ENCODE measurements at regions not wholly inside any gene's neighbourhood (a gene's known extent, or its start where the extent isn't known, plus 50 kb on each side); places are given as distances from the start of the nearest gene placed in this dataset.

GRCh38 chrX:45888518-45888917, 656.7 kb downstream of the ZNF674 start:
- TF ChIP-seq, protein P1, sequence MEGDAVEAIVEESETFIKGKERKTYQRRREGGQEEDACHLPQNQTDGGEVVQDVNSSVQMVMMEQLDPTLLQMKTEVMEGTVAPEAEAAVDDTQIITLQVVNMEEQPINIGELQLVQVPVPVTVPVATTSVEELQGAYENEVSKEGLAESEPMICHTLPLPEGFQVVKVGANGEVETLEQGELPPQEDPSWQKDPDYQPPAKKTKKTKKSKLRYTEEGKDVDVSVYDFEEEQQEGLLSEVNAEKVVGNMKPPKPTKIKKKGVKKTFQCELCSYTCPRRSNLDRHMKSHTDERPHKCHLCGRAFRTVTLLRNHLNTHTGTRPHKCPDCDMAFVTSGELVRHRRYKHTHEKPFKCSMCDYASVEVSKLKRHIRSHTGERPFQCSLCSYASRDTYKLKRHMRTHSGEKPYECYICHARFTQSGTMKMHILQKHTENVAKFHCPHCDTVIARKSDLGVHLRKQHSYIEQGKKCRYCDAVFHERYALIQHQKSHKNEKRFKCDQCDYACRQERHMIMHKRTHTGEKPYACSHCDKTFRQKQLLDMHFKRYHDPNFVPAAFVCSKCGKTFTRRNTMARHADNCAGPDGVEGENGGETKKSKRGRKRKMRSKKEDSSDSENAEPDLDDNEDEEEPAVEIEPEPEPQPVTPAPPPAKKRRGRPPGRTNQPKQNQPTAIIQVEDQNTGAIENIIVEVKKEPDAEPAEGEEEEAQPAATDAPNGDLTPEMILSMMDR (IDR thresholded peaks at IDR 0.05): no peak
- no peak for TF ChIP-seq POLR2AphosphoS5 (IDR thresholded peaks at IDR 0.05)

All from transverse colon (tissue), 4 donors.